IMR-90 (cell line): ENCODE measurements at regions not wholly inside any gene's neighbourhood (a gene's known extent, or its start where the extent isn't known, plus 50 kb on each side); places are given as distances from the start of the nearest gene placed in this dataset.

ENCODE experiments used
- ATAC-seq: fragments of 200-7000 bp; cut with Tn5 transposase; 2 replicates; pipeline ENCODE4 v1.9.1; 2020; ENCODE audit warnings: low read depth, mild to moderate bottlenecking, moderate library complexity
- BruUV-seq: library from RNA; stranded (reverse); fragments of 400-500 nt; replicated peaks from 2 replicates; lab custom pipeline; 2021; lab: Mats Ljungman, UMichigan
- CTCF ChIA-PET: fragments of 300-600 bp; formaldehyde crosslinking; extraction: SDS; loops from one replicate; lab custom pipeline; 2021; ENCODE audit warnings: antibody characterized with exemption; lab: Yijun Ruan, JAX
- POLR2A ChIA-PET: fragments of 300-600 bp; sonication (Branson Sonifier 250); formaldehyde crosslinking; loops from one replicate; lab custom pipeline; 2022; ENCODE audit warnings: antibody characterized with exemption; ENCODE audit not compliant: unreplicated experiment; lab: Charles Lee
- DNase-seq: peaks from one replicate; pipeline ENCODE4 v3.0.0; 2013
- H2AFZ ChIP-seq: replicated peaks from 2 replicates; pipeline ENCODE3; 2013; ENCODE audit warnings: low read length, mild to moderate bottlenecking; ENCODE audit not compliant: poor library complexity
- H2AK5ac ChIP-seq: 2 replicates; pipeline ENCODE4 v1.6.1; 2013; ENCODE audit warnings: low read depth, low read length, inconsistent platforms
- H2AK9ac ChIP-seq: replicated peaks from 2 replicates; pipeline ENCODE3; 2013; ENCODE audit warnings: mild to moderate bottlenecking, low read depth, low read length, moderate library complexity; ENCODE audit not compliant: poor library complexity
- H2BK120ac ChIP-seq: 2 replicates; pipeline ENCODE4 v1.6.1; 2013; ENCODE audit warnings: low read depth, low read length, inconsistent platforms
- H2BK15ac ChIP-seq: 3 replicates; pipeline ENCODE4 v1.6.1; 2013; ENCODE audit warnings: low read depth, low read length, inconsistent platforms
- H2BK20ac ChIP-seq: 2 replicates; pipeline ENCODE4 v1.6.1; 2013; ENCODE audit warnings: low read depth, mild to moderate bottlenecking, inconsistent platforms, low read length, moderate library complexity
- H2BK5ac ChIP-seq: 2 replicates; pipeline ENCODE4 v1.6.1; 2013; ENCODE audit warnings: mild to moderate bottlenecking, low read depth, low read length, inconsistent platforms; ENCODE audit not compliant: poor library complexity, severe bottlenecking
- H3K14ac ChIP-seq: replicated peaks from 2 replicates; pipeline ENCODE4 v1.6.1; 2013; ENCODE audit warnings: low read depth, low read length, inconsistent platforms
- H3K18ac ChIP-seq: 2 replicates; pipeline ENCODE4 v1.6.1; 2013; ENCODE audit warnings: low read depth, low read length, control low read depth
- H3K23ac ChIP-seq: 2 replicates; pipeline ENCODE4 v1.6.1; 2013; ENCODE audit warnings: low read depth, low read length, inconsistent platforms
- H3K27ac ChIP-seq: 2 replicates; pipeline ENCODE4 v1.5.1; 2013; ENCODE audit warnings: mild to moderate bottlenecking, control low read depth, low read length; ENCODE audit not compliant: insufficient read depth
- H3K27me3 ChIP-seq: 2 replicates; pipeline ENCODE4 v1.6.1; 2013; ENCODE audit warnings: low read length; ENCODE audit not compliant: control insufficient read depth, insufficient read depth
- H3K36me3 ChIP-seq: 2 replicates; pipeline ENCODE4 v1.6.1; 2013; ENCODE audit warnings: low read length, mixed read lengths; ENCODE audit not compliant: control insufficient read depth, insufficient read depth
- H3K4ac ChIP-seq: 2 replicates; pipeline ENCODE4 v1.6.1; 2013; ENCODE audit warnings: low read depth, low read length, inconsistent platforms
- H3K4me1 ChIP-seq: 2 replicates; pipeline ENCODE4 v1.6.1; 2013; ENCODE audit warnings: low read length, mixed read lengths; ENCODE audit not compliant: control insufficient read depth, insufficient read depth
- H3K4me2 ChIP-seq: 2 replicates; pipeline ENCODE4 v1.6.1; 2013; ENCODE audit warnings: low read depth, mild to moderate bottlenecking, control low read depth, low read length, moderate library complexity
- H3K4me3 ChIP-seq: 2 replicates; pipeline ENCODE4 v1.5.1; 2013; ENCODE audit warnings: low read depth, mild to moderate bottlenecking, control low read depth, low read length, moderate library complexity; ENCODE audit not compliant: insufficient read depth
- H3K56ac ChIP-seq: 2 replicates; pipeline ENCODE4 v1.6.1; 2013; ENCODE audit warnings: low read length, inconsistent platforms; ENCODE audit not compliant: insufficient read depth; ENCODE audit errors: extremely low read depth
- H3K79me1 ChIP-seq, 2 experiments: 2 replicates each; pipeline ENCODE4 v1.6.1; 2013; ENCODE audit warnings: low read length in 2 of 2, inconsistent platforms in 1 of 2, low read depth in 1 of 2
- H3K9ac ChIP-seq: 2 replicates; pipeline ENCODE4 v1.6.1; 2013; ENCODE audit warnings: low read depth, low read length, control low read depth
- H3K9me1 ChIP-seq: 2 replicates; pipeline ENCODE4 v1.6.1; 2013; ENCODE audit warnings: low read length, inconsistent platforms; ENCODE audit not compliant: insufficient read depth
- H3K9me3 ChIP-seq: 2 replicates; pipeline ENCODE4 v1.6.1; 2013; ENCODE audit warnings: low read length; ENCODE audit not compliant: control insufficient read depth, insufficient read depth
- H4K20me1 ChIP-seq: 2 replicates; pipeline ENCODE4 v1.6.1; 2013; ENCODE audit warnings: low read length, inconsistent platforms; ENCODE audit not compliant: insufficient read depth
- H4K5ac ChIP-seq: 2 replicates; pipeline ENCODE4 v1.6.1; 2013; ENCODE audit warnings: mild to moderate bottlenecking, low read depth, low read length, control low read depth
- H4K8ac ChIP-seq, 2 experiments: 2 replicates each; pipeline ENCODE4 v1.6.1; 2013; ENCODE audit warnings: low read depth in 2 of 2, low read length in 2 of 2, control low read depth in 1 of 2, inconsistent platforms in 1 of 2
- H4K91ac ChIP-seq: 2 replicates; pipeline ENCODE4 v1.6.1; 2013; ENCODE audit warnings: low read depth, low read length, inconsistent platforms; ENCODE audit not compliant: insufficient read depth
- CHD1 ChIP-seq: IDR thresholded peaks from 2 replicates; pipeline ENCODE4 v1.6.1; 2012; ENCODE audit warnings: low read depth, low read length, improper control_type of control experiment
- ELK1 ChIP-seq: fragments of 150-350 bp; IDR thresholded peaks from 2 replicates; pipeline ENCODE4 v1.6.1; 2016; ENCODE audit warnings: low read depth, mild to moderate bottlenecking, low read length, moderate library complexity, borderline replicate concordance
- MAFK ChIP-seq: IDR thresholded peaks from 2 replicates; pipeline ENCODE4 v1.6.1; 2012; ENCODE audit warnings: low read depth, low read length, improper control_type of control experiment
- MXI1 ChIP-seq: IDR thresholded peaks from 2 replicates; pipeline ENCODE4 v1.6.1; 2012; ENCODE audit warnings: low read depth, mild to moderate bottlenecking, low read length, moderate library complexity, borderline replicate concordance
- POLR2A ChIP-seq: IDR thresholded peaks from 2 replicates; pipeline ENCODE4 v1.6.1; 2012; ENCODE audit warnings: mild to moderate bottlenecking, low read depth, low read length
- RAD21 ChIP-seq: IDR thresholded peaks from 2 replicates; pipeline ENCODE4 v1.6.1; 2012; ENCODE audit warnings: low read length, improper control_type of control experiment
- RCOR1 ChIP-seq: IDR thresholded peaks from 2 replicates; pipeline ENCODE4 v1.6.1; 2012; ENCODE audit warnings: mild to moderate bottlenecking, low read length, improper control_type of control experiment; ENCODE audit not compliant: insufficient replicate concordance
- SMC3 ChIP-seq: fragments of 150-350 bp; IDR thresholded peaks from 2 replicates; pipeline ENCODE4 v1.6.1; 2016; ENCODE audit warnings: low read depth, mild to moderate bottlenecking, antibody characterized with exemption, low read length, moderate library complexity
- WGBS, 2 experiments: methylation state at CpG; one replicate each; pipeline versions ENCODE4 v1.1.5 to v1.1.7; 2013; ENCODE audit warnings: missing lambda C conversion rate in 2 of 2; ENCODE audit not compliant: insufficient read length in 1 of 2; ENCODE audit errors: extremely low coverage in 2 of 2; 5-methylcytosine and 5-hydroxymethylcytosine counted together
- dilution Hi-C: fragments of 300-500 bp; cut with HindIII; formaldehyde crosslinking; loops from one replicate; pipeline ENCODE4 v1.14.3; 2018; ENCODE audit warnings: low sequenced_read_pairs; ENCODE audit not compliant: unreplicated experiment
- in situ Hi-C: fragments of 300-500 bp; cut with MboI; formaldehyde crosslinking; loops from 3 replicates; pipeline ENCODE4 v1.14.3; 2019; ENCODE audit warnings: low sequenced_read_pairs, inconsistent platforms, mixed read lengths
- intact Hi-C: fragments of 100-400 bp; cut with micrococcal nuclease; formaldehyde crosslinking; loops from 2 replicates; pipeline ENCODE4 v1.10.0; 2022

- Histone ChIP-seq H2BK15ac (no peak overlapping the region), H3K4me2 (no peak overlapping the region), H3K23ac (no peak overlapping the region), H3K4me3 (no peak overlapping the region), H3K4me1 (no peaks in the 10 kb centered on the region), H4K5ac (no peak overlapping the region), H3K36me3 (no peaks in the 10 kb centered on the region), H3K4ac (no peak overlapping the region), H3K27ac (no peak overlapping the region), H3K56ac (no peak overlapping the region), H4K91ac (no peak overlapping the region), H4K8ac (no peak overlapping the region), H3K27me3 (no peaks in the 10 kb centered on the region), H2BK20ac (no peak overlapping the region), H2BK120ac (no peak overlapping the region), H4K20me1 (no peaks in the 10 kb centered on the region), H3K9me3 (no peaks in the 10 kb centered on the region), H3K14ac (no peak overlapping the region), H2AFZ (no peak overlapping the region), H2BK5ac (no peak overlapping the region), H2AK9ac (no peak overlapping the region), H2AK5ac (no peak overlapping the region), H3K9ac (no peak overlapping the region), H3K9me1 (no peaks in the 10 kb centered on the region), H3K79me1 (no peaks in the 10 kb centered on the region), H3K18ac (no peak overlapping the region)
- TF ChIP-seq MXI1 (no peak), POLR2A (no peak), SMC3 (no peak), MAFK (no peak), RAD21 (no peak), RCOR1 (no peak), CHD1 (no peak), ELK1 (no peak)
- in situ Hi-C loops, result no loop called here
- intact Hi-C loops, result no loop called here
- no peak for DNase-seq
- ChIA-PET POLR2A (no interaction called here), CTCF (no interaction called here)
- no peak for ATAC-seq
- BruUV-seq, result no TSS peak
- dilution Hi-C loops, result no loop called here
- no CpG with 5 or more reads among the region's 5 CpGs for WGBS, 2 experiments
Observed at GRCh38 chr6:159555082-159555875, 137.8 kb downstream of the SOD2 start.
